Muscle layer of duodenum (tissue), 2 donors: ENCODE measurements at regions not wholly inside any gene's neighbourhood (a gene's known extent, or its start where the extent isn't known, plus 50 kb on each side); places are given as distances from the start of the nearest gene placed in this dataset.
"Not testable (repeated sequence)": the region's sequence is repeated elsewhere in the genome, so short reads cannot be mapped to it uniquely, and the experiment has no call there.

Experiments
- H3K27ac ChIP-seq: one replicate; pipeline ENCODE4 v1.7.0; 2013; ENCODE audit warnings: mild to moderate bottlenecking, low read length
- H3K27me3 ChIP-seq: one replicate; pipeline ENCODE4 v1.7.0; 2013; ENCODE audit warnings: low read depth, mild to moderate bottlenecking, control low read depth, low read length
- H3K36me3 ChIP-seq, 2 donors: one replicate each; pipeline ENCODE4 v1.7.0; 2013; ENCODE audit warnings: low read length in 2 of 2, control low read depth in 1 of 2, mild to moderate bottlenecking in 1 of 2; ENCODE audit not compliant: insufficient read depth in 2 of 2, control insufficient read depth in 1 of 2
- H3K4me1 ChIP-seq, 2 donors: one replicate each; pipeline ENCODE4 v1.7.0; 2013; ENCODE audit warnings: low read length in 2 of 2, mild to moderate bottlenecking in 2 of 2, control low read depth in 1 of 2, moderate library complexity in 1 of 2; ENCODE audit not compliant: insufficient read depth in 2 of 2, control insufficient read depth in 1 of 2
- H3K4me3 ChIP-seq, 2 donors: one replicate each; pipeline ENCODE4 v1.7.0; 2013; ENCODE audit warnings: low read length in 2 of 2, low read depth in 1 of 2, mild to moderate bottlenecking in 1 of 2
- H3K9me3 ChIP-seq, 2 donors: one replicate each; pipeline ENCODE4 v1.7.0; 2013; ENCODE audit warnings: low read length in 2 of 2, control low read depth in 1 of 2, mild to moderate bottlenecking in 1 of 2; ENCODE audit not compliant: control insufficient read depth in 1 of 2
- donor health status: healthy.

DNA sequence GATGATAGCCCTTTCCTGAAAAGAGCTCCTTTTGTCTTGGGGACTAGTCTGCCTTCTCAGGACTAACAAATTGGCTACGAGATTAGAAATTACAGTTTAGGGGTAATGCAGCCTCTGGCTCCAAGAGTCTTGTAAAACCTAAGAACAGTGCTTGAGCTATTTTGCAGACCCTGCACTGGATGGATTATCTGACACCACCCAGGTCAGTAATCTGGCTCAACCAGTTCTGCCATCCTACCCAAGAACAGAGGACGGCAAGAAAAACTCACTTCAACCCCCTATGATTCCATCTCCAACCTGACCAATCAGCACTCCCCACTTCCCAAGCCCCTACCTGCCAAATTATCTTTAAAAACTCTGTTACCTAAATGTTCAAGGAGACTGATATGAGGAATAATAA lies 225.1 kb downstream of the FAM47A start:
- no peak overlapping the region for H3K27ac ChIP-seq
- H3K9me3 ChIP-seq: no peaks in the 10 kb centered on the region

DNA sequence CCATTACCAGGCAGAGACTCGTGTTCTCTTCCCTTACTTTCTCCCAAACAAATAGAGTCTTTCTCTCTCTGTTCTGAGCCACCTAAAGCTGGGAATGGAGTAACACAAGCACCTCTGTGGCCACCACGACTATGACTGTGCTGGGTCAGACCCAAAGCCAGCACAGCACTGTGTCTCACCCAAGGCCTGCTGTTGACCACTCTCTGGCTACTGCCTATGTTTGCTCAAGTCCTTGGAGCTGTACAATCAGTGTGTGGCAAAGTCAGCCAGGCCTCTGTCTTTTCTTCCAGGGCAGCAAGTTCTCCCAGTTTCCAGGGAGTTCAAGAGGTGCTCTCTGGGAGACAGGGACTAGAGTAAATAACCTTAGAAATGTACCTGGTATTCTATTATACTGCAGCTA lies 239.4 kb downstream of the FAM47A start:
- Histone ChIP-seq H3K36me3 (no peaks in the 10 kb centered on the region), H3K27me3 (no peaks in the 10 kb centered on the region), H3K9me3 (no peaks in the 10 kb centered on the region), H3K27ac (no peak overlapping the region), H3K4me1 (no peaks in the 10 kb centered on the region), H3K4me3 (no peak overlapping the region)

More for the DNA sequence above, 225.1 kb downstream of the FAM47A start:
- Histone ChIP-seq H3K4me3 (no peak overlapping the region), H3K4me1 (no peaks in the 10 kb centered on the region), H3K36me3 (no peaks in the 10 kb centered on the region), H3K27me3 (no peaks in the 10 kb centered on the region)

DNA sequence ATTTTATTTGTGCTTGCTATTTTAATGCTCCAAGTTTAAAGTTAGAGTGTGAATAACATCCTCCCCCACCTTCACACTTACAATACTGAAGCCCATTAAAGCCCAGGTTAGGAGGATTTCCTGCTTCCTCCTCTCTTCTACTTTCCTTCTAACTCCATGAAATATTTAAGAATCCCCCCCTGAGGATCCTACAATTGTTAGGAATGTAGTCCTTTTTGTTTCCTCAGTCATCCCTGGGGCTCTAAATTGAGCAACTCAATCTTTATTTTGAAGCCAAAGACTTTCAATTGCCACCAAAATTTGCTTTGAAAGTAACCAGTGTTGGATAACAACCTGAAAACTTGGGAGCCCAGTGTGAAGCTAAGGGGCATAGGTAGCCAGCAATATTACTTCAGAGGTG lies 276.9 kb downstream of the FAM47A start:
- Histone ChIP-seq H3K4me3 (no peak overlapping the region), H3K4me1 (no peaks in the 10 kb centered on the region), H3K27ac (no peak overlapping the region), H3K36me3 (no peaks in the 10 kb centered on the region), H3K9me3 (no peaks in the 10 kb centered on the region), H3K27me3 (no peaks in the 10 kb centered on the region)

DNA sequence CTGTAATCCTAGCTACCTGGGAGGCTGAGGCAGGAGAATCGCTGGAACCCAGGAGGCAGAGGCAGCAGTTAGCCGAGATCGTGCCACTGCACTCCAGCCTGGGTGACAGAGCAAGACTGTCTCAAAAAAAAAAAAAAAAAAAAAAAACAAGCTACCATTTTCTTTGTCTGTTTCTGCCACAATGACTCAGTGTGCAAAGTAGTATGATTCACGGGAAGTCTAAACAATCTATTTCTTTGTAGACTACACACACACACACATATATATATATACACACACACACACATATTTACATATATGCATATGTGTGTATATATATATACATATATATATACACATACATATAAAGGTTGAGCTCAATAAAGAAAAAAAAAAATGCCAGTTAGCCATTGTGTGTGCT lies 280.0 kb downstream of the FAM47A start:
- not testable (repeated sequence) for H3K27me3 ChIP-seq, H3K4me3 ChIP-seq, H3K36me3 ChIP-seq, H3K9me3 ChIP-seq, H3K4me1 ChIP-seq, H3K27ac ChIP-seq

DNA sequence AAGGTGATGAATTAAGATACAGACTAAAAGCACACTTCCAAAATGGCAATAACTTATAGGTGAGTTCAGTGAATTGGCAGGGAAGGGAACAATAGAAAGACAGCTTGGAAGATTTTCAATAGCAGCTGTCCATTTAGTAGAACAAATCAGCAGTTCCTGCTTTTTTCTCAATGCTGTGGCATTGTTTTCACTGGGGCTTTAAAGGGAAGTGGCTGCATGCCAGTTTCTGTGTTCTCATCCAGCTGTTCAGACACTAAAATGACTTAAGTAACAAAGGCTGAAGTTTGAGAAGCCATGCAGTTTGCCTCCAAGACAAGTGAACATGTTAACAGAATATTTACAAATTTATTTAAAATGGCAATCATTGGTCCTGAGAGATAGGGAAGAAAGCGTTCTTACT lies 291.9 kb downstream of the FAM47A start:
- H3K4me3 ChIP-seq: no peak overlapping the region
- no peaks in the 10 kb centered on the region for H3K27me3 ChIP-seq
- no peaks in the 10 kb centered on the region for H3K4me1 ChIP-seq
- H3K27ac ChIP-seq: no peak overlapping the region
- no peaks in the 10 kb centered on the region for H3K36me3 ChIP-seq
- H3K9me3 ChIP-seq: no peaks in the 10 kb centered on the region

DNA sequence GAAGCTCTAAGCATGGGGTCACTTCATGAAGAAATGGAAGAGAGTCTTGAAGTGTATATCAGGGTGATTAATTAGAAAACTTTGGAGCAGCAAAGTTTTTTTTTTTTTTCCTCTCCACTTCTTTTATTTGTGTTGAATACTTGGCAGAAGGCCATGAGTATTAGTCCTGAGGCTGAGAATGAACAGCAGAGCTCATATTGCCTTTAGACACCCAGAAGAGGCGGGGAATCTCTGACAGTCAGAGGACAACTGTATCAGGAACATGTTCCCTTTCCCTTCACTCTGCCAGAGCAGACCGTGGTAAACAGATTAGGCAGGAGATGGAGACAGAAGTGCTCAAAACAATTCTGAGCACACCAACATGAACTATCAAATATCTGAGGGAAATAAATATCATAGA lies 300.9 kb downstream of the FAM47A start:
- no peaks in the 10 kb centered on the region for H3K4me1 ChIP-seq
- no peaks in the 10 kb centered on the region for H3K36me3 ChIP-seq
- H3K27ac ChIP-seq: no peak overlapping the region
- H3K9me3 ChIP-seq: no peaks in the 10 kb centered on the region
- H3K4me3 ChIP-seq: no peak overlapping the region
- H3K27me3 ChIP-seq: no peaks in the 10 kb centered on the region

DNA sequence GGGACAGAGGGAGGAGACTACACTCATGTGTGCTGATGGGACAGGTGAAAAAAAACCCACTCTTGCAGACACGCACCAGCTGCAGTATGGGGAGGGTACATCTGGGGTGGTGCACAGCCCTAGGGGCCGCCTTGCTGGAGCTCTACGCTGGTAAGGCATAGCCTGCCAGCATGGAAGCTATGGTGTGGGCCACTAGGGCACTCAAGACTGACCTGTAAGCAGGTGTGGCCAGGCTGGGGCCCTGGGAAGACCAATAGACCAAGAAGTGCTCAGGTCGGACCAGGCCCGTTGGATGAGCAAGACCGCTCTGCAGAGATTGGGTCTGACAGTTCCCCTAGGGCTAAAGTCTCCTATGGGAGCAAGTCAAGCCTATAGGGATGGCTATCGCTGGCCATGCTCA lies 314.8 kb downstream of the FAM47A start:
- no peaks in the 10 kb centered on the region for H3K9me3 ChIP-seq
- H3K4me3 ChIP-seq: no peak overlapping the region
- H3K4me1 ChIP-seq: no peaks in the 10 kb centered on the region
- H3K36me3 ChIP-seq: no peaks in the 10 kb centered on the region
- H3K27ac ChIP-seq: no peak overlapping the region
- no peaks in the 10 kb centered on the region for H3K27me3 ChIP-seq

DNA sequence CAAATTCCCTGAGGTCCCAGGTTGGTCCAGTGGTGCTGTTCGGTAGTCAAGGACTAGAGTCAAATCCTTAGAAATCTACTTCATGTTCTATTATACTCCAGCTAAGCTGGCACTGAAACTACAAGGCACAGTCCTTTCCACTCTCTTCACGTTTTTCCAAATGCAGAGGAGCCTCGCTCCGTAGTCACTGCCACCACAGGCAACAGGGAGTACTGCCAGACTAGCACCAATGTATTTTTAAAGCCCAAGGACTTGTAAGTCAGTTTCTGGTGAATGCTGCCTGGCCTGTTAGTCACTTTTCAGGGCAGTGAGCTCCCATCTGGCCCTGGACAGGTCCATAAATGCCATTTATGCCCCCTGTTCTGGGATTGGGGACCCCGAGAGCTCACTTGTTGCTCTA lies 323.5 kb downstream of the FAM47A start:
- Histone ChIP-seq H3K36me3 (no peaks in the 10 kb centered on the region), H3K9me3 (peaks cover 0 to 3% of the 10 kb centered on the region in 2 donors), H3K27ac (no peak overlapping the region), H3K4me1 (no peaks in the 10 kb centered on the region), H3K4me3 (no peak overlapping the region), H3K27me3 (no peaks in the 10 kb centered on the region)

DNA sequence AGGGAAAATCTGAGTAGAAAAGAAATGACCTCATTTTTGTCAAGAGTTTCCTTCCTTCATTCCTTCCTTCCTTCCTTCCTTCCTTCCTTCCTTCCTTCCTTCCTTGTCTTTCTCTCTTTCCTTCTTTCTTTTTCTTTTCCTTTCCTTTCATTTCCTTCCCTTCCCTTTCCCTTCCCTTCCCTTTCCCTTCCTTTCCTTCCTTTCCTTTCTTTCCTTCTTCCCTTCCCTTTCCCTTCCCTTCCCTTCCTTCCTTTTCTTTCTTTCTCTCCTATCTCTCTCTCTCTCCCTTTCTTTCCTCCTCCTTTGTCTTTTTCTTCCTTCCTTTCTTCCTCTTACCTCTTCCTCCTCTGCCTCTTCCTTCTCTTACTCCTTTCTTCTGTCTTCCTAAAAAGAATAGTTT lies 347.6 kb downstream of the FAM47A start:
- no peak overlapping the region for H3K27ac ChIP-seq
- H3K27me3 ChIP-seq: no peaks in the 10 kb centered on the region
- H3K9me3 ChIP-seq: no peaks in the 10 kb centered on the region
- H3K4me3 ChIP-seq: no peak overlapping the region
- H3K4me1 ChIP-seq: no peaks in the 10 kb centered on the region
- no peaks in the 10 kb centered on the region for H3K36me3 ChIP-seq

DNA sequence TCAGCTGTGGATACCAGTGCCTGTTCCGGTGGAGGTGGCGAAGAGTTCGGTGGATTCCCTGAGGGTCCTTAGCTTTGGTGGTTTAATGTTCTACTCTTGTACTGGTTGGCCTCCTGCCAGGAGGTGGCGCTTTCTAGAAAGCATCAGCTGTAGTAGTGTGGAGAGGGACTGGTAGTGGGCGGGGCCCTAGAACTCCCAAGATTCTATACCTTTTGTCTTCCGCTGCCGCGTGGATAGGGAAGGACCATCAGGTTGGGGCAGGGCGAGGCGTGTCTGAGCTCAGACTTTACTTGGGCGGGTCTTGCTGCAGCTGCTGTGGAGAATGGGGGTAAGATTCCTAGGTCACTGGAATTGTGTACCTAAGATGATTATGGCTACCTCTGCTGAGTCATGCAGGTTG lies 390.3 kb downstream of the FAM47A start:
- no peak overlapping the region for H3K27ac ChIP-seq
- H3K9me3 ChIP-seq: no peaks in the 10 kb centered on the region
- H3K36me3 ChIP-seq: no peaks in the 10 kb centered on the region
- no peaks in the 10 kb centered on the region for H3K27me3 ChIP-seq
- no peak overlapping the region for H3K4me3 ChIP-seq
- no peaks in the 10 kb centered on the region for H3K4me1 ChIP-seq

DNA sequence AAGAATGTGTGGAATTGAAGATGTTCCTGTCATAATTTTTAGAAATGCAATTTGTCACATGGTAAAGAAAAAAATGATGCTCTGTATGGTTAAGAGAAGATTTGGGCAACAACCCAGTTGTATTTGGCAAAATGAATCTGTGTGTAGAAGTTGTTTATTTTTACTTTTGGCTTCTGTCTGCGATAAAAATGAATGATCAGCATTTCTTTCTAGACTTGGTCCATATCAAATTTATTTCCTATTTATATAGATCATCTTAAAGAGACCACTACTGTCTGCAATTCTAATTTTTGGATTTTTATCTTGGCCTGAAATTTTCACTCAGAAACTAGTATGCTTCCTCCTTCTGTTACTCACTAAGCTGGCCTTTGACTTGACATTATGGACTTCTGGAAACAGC lies 396.9 kb downstream of the FAM47A start:
- Histone ChIP-seq H3K27me3 (no peaks in the 10 kb centered on the region), H3K4me3 (no peak overlapping the region), H3K4me1 (no peaks in the 10 kb centered on the region), H3K36me3 (no peaks in the 10 kb centered on the region), H3K9me3 (no peaks in the 10 kb centered on the region), H3K27ac (no peak overlapping the region)

DNA sequence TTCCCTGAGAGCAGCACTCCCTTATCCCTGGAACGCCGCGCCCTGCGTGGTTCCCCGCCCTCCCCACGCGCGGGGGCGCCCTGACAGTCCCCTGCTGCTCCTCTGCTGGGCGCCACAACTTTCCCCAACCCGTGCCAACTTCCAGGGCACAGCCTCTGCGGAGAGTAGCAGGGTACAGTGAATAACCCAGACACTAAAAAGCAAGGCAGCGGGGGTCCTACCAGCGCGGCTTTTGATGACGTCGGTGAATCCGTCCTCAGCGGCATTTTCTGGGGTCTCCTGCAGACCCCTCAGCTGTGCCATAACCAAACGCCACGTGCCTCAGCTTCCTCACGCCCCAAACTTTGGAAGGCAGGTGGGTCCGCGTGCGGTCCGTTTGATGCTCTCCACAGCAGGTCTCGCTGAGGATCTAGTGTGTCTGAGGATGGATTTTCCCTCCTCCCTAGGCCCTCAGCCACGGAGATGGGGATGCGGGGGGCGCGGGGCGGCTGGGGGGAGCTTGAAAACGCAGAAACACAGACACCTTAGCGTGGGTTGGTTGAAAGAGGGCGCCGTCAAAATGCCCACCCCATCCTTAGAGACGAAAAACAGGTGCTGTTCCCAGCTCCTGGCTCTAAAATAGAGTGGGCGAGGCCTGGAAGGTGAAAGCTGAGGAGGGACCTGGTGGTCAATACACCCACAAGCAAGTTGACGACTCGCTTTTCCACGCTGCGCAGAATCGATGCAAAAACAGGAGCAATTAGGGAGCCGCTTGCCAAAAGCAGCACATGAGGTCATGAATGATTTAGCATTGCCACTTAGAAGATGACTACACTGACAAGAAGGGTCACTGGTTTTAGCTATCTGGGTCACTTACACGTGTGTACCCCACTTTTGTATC lies 405.6 kb downstream of the FAM47A start:
- H3K36me3 ChIP-seq: no peaks in the 10 kb centered on the region
- H3K4me3 ChIP-seq: peak overlapping the region; percentile 16 to 61
- no peak overlapping the region for H3K27ac ChIP-seq
- H3K9me3 ChIP-seq: no peaks in the 10 kb centered on the region
- no peaks in the 10 kb centered on the region for H3K4me1 ChIP-seq
- no peaks in the 10 kb centered on the region for H3K27me3 ChIP-seq
